Transverse colon (tissue), 4 donors: ENCODE measurements at regions not wholly inside any gene's neighbourhood (a gene's known extent, or its start where the extent isn't known, plus 50 kb on each side); places are given as distances from the start of the nearest gene placed in this dataset.

Experiments used
- DNase-seq: peaks from one replicate; pipeline ENCODE4 v3.0.0-alpha.2; 2019
- H3K27ac ChIP-seq, 4 donors: fragments of 200-600 bp; sonication (generic); 2 replicates each; pipeline ENCODE4 v1.5.1; 2016 to 2018; ENCODE audit warnings: inconsistent platforms in 4 of 4
- H3K27me3 ChIP-seq: fragments of 200-600 bp; sonication (generic); 2 replicates; pipeline ENCODE4 v1.5.1; 2017; ENCODE audit warnings: inconsistent platforms
- H3K36me3 ChIP-seq, 4 donors: fragments of 200-600 bp; sonication (generic); 2 replicates each; pipeline ENCODE4 v1.5.1; 2017 to 2019; ENCODE audit warnings: inconsistent platforms in 4 of 4
- H3K4me1 ChIP-seq, 4 donors: fragments of 200-600 bp; sonication (generic); 2 replicates each; pipeline ENCODE4 v1.5.1; 2017 to 2020; ENCODE audit warnings: inconsistent platforms in 4 of 4
- H3K4me3 ChIP-seq, 4 donors: fragments of 200-600 bp; sonication (generic); 1 replicate in 1 of 4; 2 replicates in 3 of 4; pipeline versions ENCODE4 v1.5.1 to v1.6.1; 2017 to 2019; ENCODE audit warnings: inconsistent platforms in 4 of 4
- H3K9me3 ChIP-seq, 2 donors: fragments of 200-600 bp; sonication (generic); 2 replicates each; pipeline ENCODE4 v1.5.1; 2017 to 2019; ENCODE audit warnings: inconsistent platforms in 2 of 2
- CTCF ChIP-seq, 5 experiments: fragments of 200-600 bp in 3 of 5; fragments of 450-650 bp in 2 of 5; sonication (generic) in 3 of 5; IDR thresholded peaks; 1 replicate in 2 of 5; 2 replicates in 3 of 5; pipeline ENCODE4 v1.5.1; 2016 to 2017; ENCODE audit warnings: antibody characterized with exemption in 5 of 5, inconsistent platforms in 3 of 5, mild to moderate bottlenecking in 2 of 5, moderate library complexity in 1 of 5
- EP300 ChIP-seq: sonication (generic); formaldehyde crosslinking; IDR thresholded peaks from one replicate; pipeline ENCODE4 v1.6.1; 2017; ENCODE audit warnings: antibody characterized with exemption, low read depth
- POLR2A ChIP-seq: fragments of 450-650 bp; IDR thresholded peaks from one replicate; pipeline ENCODE4 v1.6.1; 2016; ENCODE audit warnings: antibody characterized with exemption, mild to moderate bottlenecking, moderate library complexity
- POLR2AphosphoS5 ChIP-seq, 3 donors: sonication (generic); formaldehyde crosslinking; IDR thresholded peaks; one replicate each; pipeline ENCODE4 v1.6.1; 2016; ENCODE audit warnings: antibody characterized with exemption in 3 of 3
- WGBS, 2 donors: methylation state at CpG; one replicate each; pipeline ENCODE4 v1.1.5; 2018; ENCODE audit warnings: low coverage in 1 of 2; 5-methylcytosine and 5-hydroxymethylcytosine counted together
- in situ Hi-C, 4 donors: fragments of 200-750 bp; cut with MboI; loops; one replicate each; pipeline versions ENCODE4 v1.15.0 to v1.15.1; 2017; ENCODE audit warnings: low sequenced_read_pairs in 3 of 4, low pct_ligation_motif_present in 1 of 4, low pct_unique_long_range_greater_than_20kb in 1 of 4
- intact Hi-C: fragments of 100-400 bp; cut with DNase I; formaldehyde crosslinking; loops from one replicate; pipeline ENCODE4 v1.15.1; 2023; ENCODE audit warnings: low total_unique reads

GRCh38 chr22:49427941-49428340 is 399.7 kb downstream of the BRD1 start:
- in situ Hi-C loops (no loop called here), intact Hi-C loops (no loop called here)
- no peak for DNase-seq
- Histone ChIP-seq H3K4me3 (no peak overlapping the region), H3K27ac (no peak overlapping the region), H3K27me3 (no peaks in the 10 kb centered on the region), H3K36me3 (no peaks in the 10 kb centered on the region), H3K9me3 (no peaks in the 10 kb centered on the region), H3K4me1 (no peaks in the 10 kb centered on the region)
- no peak for TF ChIP-seq EP300
- TF ChIP-seq POLR2AphosphoS5 (IDR thresholded peaks at IDR 0.05), result no peak
- no peak for TF ChIP-seq POLR2A
- TF ChIP-seq CTCF (IDR thresholded peaks at IDR 0.05), result no peak
- 90 to 100% methylated on average over 1 to 8 of the region's 8 CpGs for WGBS, 2 donors

- Histone ChIP-seq H3K36me3 (no peaks in the 10 kb centered on the region), H3K27ac (no peak overlapping the region), H3K27me3 (no peaks in the 10 kb centered on the region), H3K4me3 (no peak overlapping the region), H3K9me3 (no peaks in the 10 kb centered on the region), H3K4me1 (no peaks in the 10 kb centered on the region)
- WGBS, 2 donors, result 79% methylated on average over 5 of the region's 5 CpGs; no CpG with 5 or more reads in 1 of the 2 donors
- in situ Hi-C loops, result no loop called here
- no peak for DNase-seq
- intact Hi-C loops, result no loop called here
- TF ChIP-seq CTCF (IDR thresholded peaks at IDR 0.05) (no peak), EP300 (no peak), POLR2A (no peak), POLR2AphosphoS5 (IDR thresholded peaks at IDR 0.05) (no peak)
These were observed 400.3 kb downstream of the BRD1 start for GRCh38 chr22:49427341-49427740.

- Histone ChIP-seq H3K27ac (no peak overlapping the region), H3K4me1 (no peaks in the 10 kb centered on the region), H3K36me3 (no peaks in the 10 kb centered on the region), H3K27me3 (no peaks in the 10 kb centered on the region), H3K9me3 (no peaks in the 10 kb centered on the region), H3K4me3 (no peak overlapping the region)
- DNase-seq, result no peak
- intact Hi-C loops, result no loop called here
- WGBS, 2 donors, result 80% methylated on average over 9 of the region's 9 CpGs; no CpG with 5 or more reads in 1 of the 2 donors
- TF ChIP-seq POLR2AphosphoS5 (IDR thresholded peaks at IDR 0.05), result no peak
- TF ChIP-seq EP300, result no peak
- no peak for TF ChIP-seq POLR2A
- TF ChIP-seq CTCF (IDR thresholded peaks at IDR 0.05), result no peak
- in situ Hi-C loops, result no loop called here
These were observed 400.9 kb downstream of the BRD1 start for GRCh38 chr22:49426618-49427266.

- TF ChIP-seq POLR2A (no peak), POLR2AphosphoS5 (IDR thresholded peaks at IDR 0.05) (no peak), EP300 (no peak), CTCF (IDR thresholded peaks at IDR 0.05) (no peak)
- intact Hi-C loops (no loop called here), in situ Hi-C loops (no loop called here)
- H3K4me1 ChIP-seq, result no peaks in the 10 kb centered on the region
- WGBS, 2 donors, result 62 to 63% methylated on average over 6 to 7 of the region's 7 CpGs
- no peaks in the 10 kb centered on the region for H3K27me3 ChIP-seq
- no peaks in the 10 kb centered on the region for H3K9me3 ChIP-seq
- no peak for DNase-seq
- no peak overlapping the region for H3K27ac ChIP-seq
- H3K4me3 ChIP-seq, result no peak overlapping the region
- H3K36me3 ChIP-seq, result no peaks in the 10 kb centered on the region
These were observed 401.6 kb downstream of the BRD1 start for GRCh38 chr22:49426098-49426497.
